Stomach (tissue), 4 donors: ENCODE measurements at regions not wholly inside any gene's neighbourhood (a gene's known extent, or its start where the extent isn't known, plus 50 kb on each side); places are given as distances from the start of the nearest gene placed in this dataset.

Experiments
- POLR2A ChIP-seq, 4 donors: fragments of 450-650 bp; IDR thresholded peaks; one replicate each; pipeline ENCODE4 v1.6.1; 2016; ENCODE audit warnings: antibody characterized with exemption in 4 of 4, control low read depth in 2 of 4, mild to moderate bottlenecking in 1 of 4, moderate library complexity in 1 of 4
- TF ChIP-seq, protein P1 (sequence below), 7 experiments: fragments of 450-650 bp in 4 of 7; fragments of 200-600 bp in 3 of 7; sonication (generic) in 3 of 7; IDR thresholded peaks; one replicate each; pipeline ENCODE4 v1.5.1; 2016 to 2019; ENCODE audit warnings: antibody characterized with exemption in 7 of 7, control low read depth in 2 of 7, mild to moderate bottlenecking in 1 of 7

DNA sequence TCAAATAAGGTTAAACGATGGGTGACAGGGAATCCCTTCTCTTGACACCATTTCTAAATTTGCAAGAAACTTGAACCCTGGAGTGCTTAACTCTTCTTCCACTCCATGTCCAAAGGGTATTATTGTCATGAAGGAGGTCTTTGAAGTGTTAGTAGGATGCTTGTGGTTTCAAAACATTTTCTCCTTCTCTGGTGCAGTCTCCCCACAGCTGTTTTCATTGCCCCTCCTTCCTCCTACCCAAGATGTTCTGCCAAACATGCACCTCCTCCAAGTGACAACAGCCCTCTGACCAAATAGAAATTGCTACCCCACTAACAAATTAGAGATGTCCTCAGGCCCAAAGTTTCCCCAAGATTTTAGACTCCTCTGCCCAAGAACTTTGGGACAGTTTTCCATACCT lies 151.4 kb downstream of the POLR2M start:
- TF ChIP-seq POLR2A (IDR thresholded peaks at IDR 0.05), result no peak
- TF ChIP-seq, protein P1, sequence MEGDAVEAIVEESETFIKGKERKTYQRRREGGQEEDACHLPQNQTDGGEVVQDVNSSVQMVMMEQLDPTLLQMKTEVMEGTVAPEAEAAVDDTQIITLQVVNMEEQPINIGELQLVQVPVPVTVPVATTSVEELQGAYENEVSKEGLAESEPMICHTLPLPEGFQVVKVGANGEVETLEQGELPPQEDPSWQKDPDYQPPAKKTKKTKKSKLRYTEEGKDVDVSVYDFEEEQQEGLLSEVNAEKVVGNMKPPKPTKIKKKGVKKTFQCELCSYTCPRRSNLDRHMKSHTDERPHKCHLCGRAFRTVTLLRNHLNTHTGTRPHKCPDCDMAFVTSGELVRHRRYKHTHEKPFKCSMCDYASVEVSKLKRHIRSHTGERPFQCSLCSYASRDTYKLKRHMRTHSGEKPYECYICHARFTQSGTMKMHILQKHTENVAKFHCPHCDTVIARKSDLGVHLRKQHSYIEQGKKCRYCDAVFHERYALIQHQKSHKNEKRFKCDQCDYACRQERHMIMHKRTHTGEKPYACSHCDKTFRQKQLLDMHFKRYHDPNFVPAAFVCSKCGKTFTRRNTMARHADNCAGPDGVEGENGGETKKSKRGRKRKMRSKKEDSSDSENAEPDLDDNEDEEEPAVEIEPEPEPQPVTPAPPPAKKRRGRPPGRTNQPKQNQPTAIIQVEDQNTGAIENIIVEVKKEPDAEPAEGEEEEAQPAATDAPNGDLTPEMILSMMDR (IDR thresholded peaks at IDR 0.05), result no peak
